NK-92 treated with Interleukin-12 subunit alpha and Interleukin-12 subunit beta, amount 100 ng/mL, for 24 hours (cell line): ENCODE measurements at regions not wholly inside any gene's neighbourhood (a gene's known extent, or its start where the extent isn't known, plus 50 kb on each side); places are given as distances from the start of the nearest gene placed in this dataset.
"Not testable (repeated sequence)": the region's sequence is repeated elsewhere in the genome, so short reads cannot be mapped to it uniquely, and the experiment has no call there.

Experiments used
- DNase-seq: peaks from one replicate; lab custom pipeline; 2025; lab: John Stamatoyannopoulos, UW

- no peak for DNase-seq
Measured at GRCh38 chr14:34063470-34064164, 112.7 kb upstream of the EGLN3 start.

- DNase-seq, result no peak
Measured at GRCh38 chr14:34063042-34063441, 112.2 kb upstream of the EGLN3 start.

- DNase-seq, result no peak
Measured at GRCh38 chr14:34062353-34062973, 111.6 kb upstream of the EGLN3 start.

GRCh38 chr14:34060651-34060999 is 109.8 kb upstream of the EGLN3 start:
- DNase-seq, result no peak

GRCh38 chr14:34059925-34060650 is 109.2 kb upstream of the EGLN3 start:
- DNase-seq, result no peak

- no peak for DNase-seq
Measured at GRCh38 chr14:34059037-34059924, 108.4 kb upstream of the EGLN3 start.

GRCh38 chr14:34058510-34058909 is 107.6 kb upstream of the EGLN3 start:
- DNase-seq, result no peak

- DNase-seq, result no peak
Measured at GRCh38 chr14:34056046-34056445, 105.2 kb upstream of the EGLN3 start.

- no peak for DNase-seq
Measured at GRCh38 chr14:34055157-34055950, 104.5 kb upstream of the EGLN3 start.

GRCh38 chr14:34053666-34054065 is 102.8 kb upstream of the EGLN3 start:
- no peak for DNase-seq

GRCh38 chr14:34052658-34053014 is 101.8 kb upstream of the EGLN3 start:
- no peak for DNase-seq

GRCh38 chr14:34051966-34052657 is 101.2 kb upstream of the EGLN3 start:
- DNase-seq, result no peak

- DNase-seq, result no peak
Measured at GRCh38 chr14:34050606-34051005, 99.7 kb upstream of the EGLN3 start.

- DNase-seq, result no peak
Measured at GRCh38 chr14:34049790-34050189, 98.9 kb upstream of the EGLN3 start.

- DNase-seq, result not testable (repeated sequence)
Measured at GRCh38 chr14:34049187-34049586, 98.3 kb upstream of the EGLN3 start.

GRCh38 chr14:34046799-34047520 is 96.1 kb upstream of the EGLN3 start:
- DNase-seq, result no peak

- DNase-seq, result no peak
Measured at GRCh38 chr14:34044666-34045306, 93.9 kb upstream of the EGLN3 start.

GRCh38 chr14:34044373-34044637 is 93.4 kb upstream of the EGLN3 start:
- no peak for DNase-seq

- DNase-seq, result peak; percentile 68
Measured at GRCh38 chr14:34043627-34044372, 92.9 kb upstream of the EGLN3 start.
